HUES48 (cell line): ENCODE measurements at regions not wholly inside any gene's neighbourhood (a gene's known extent, or its start where the extent isn't known, plus 50 kb on each side); places are given as distances from the start of the nearest gene placed in this dataset.

Experiments
- H3K27ac ChIP-seq: one replicate; pipeline ENCODE4 v1.7.0; 2013; ENCODE audit warnings: low read depth, low read length, inconsistent platforms
- H3K27me3 ChIP-seq: 2 replicates; pipeline ENCODE4 v1.6.1; 2013; ENCODE audit warnings: mild to moderate bottlenecking, low read length; ENCODE audit not compliant: control insufficient read depth, insufficient read depth
- H3K36me3 ChIP-seq: 2 replicates; pipeline ENCODE4 v1.6.1; 2013; ENCODE audit warnings: low read length; ENCODE audit not compliant: control insufficient read depth, insufficient read depth
- H3K4me1 ChIP-seq: 2 replicates; pipeline ENCODE4 v1.6.1; 2013; ENCODE audit warnings: mild to moderate bottlenecking, low read length; ENCODE audit not compliant: control insufficient read depth, insufficient read depth
- H3K4me3 ChIP-seq: 2 replicates; pipeline ENCODE4 v1.5.1; 2013; ENCODE audit warnings: mild to moderate bottlenecking, low read depth, low read length
- H3K9ac ChIP-seq: 2 replicates; pipeline ENCODE4 v1.6.1; 2013; ENCODE audit warnings: mild to moderate bottlenecking, low read depth, low read length, moderate library complexity
- H3K9me3 ChIP-seq: 2 replicates; pipeline ENCODE4 v1.6.1; 2013; ENCODE audit warnings: low read length; ENCODE audit not compliant: control insufficient read depth, insufficient read depth

GRCh38 chr10:125264091-125264490 is 103.7 kb upstream of the CTBP2 start:
- no peaks in the 10 kb centered on the region for H3K9me3 ChIP-seq
- H3K27ac ChIP-seq: no peak overlapping the region
- H3K4me1 ChIP-seq: no peaks in the 10 kb centered on the region
- no peak overlapping the region for H3K4me3 ChIP-seq
- H3K36me3 ChIP-seq: no peaks in the 10 kb centered on the region
- H3K9ac ChIP-seq: no peak overlapping the region
- no peaks in the 10 kb centered on the region for H3K27me3 ChIP-seq

GRCh38 chr10:125263551-125263950 is 103.2 kb upstream of the CTBP2 start:
- H3K4me3 ChIP-seq: no peak overlapping the region
- no peaks in the 10 kb centered on the region for H3K36me3 ChIP-seq
- no peaks in the 10 kb centered on the region for H3K9me3 ChIP-seq
- no peaks in the 10 kb centered on the region for H3K27me3 ChIP-seq
- peaks cover under 1% of the 10 kb centered on the region; the same call in 1 of the 2 replicates for H3K4me1 ChIP-seq
- no peak overlapping the region for H3K27ac ChIP-seq
- no peak overlapping the region for H3K9ac ChIP-seq

- no peak overlapping the region for H3K9ac ChIP-seq
- H3K27ac ChIP-seq: no peak overlapping the region
- H3K27me3 ChIP-seq: no peaks in the 10 kb centered on the region
- H3K36me3 ChIP-seq: no peaks in the 10 kb centered on the region
- H3K4me3 ChIP-seq: no peak overlapping the region
- H3K4me1 ChIP-seq: peaks cover 5% of the 10 kb centered on the region
- no peaks in the 10 kb centered on the region for H3K9me3 ChIP-seq
Observed at GRCh38 chr10:125262920-125263319, 102.6 kb upstream of the CTBP2 start.

GRCh38 chr10:125262409-125262808 is 102.0 kb upstream of the CTBP2 start:
- no peaks in the 10 kb centered on the region for H3K36me3 ChIP-seq
- H3K27ac ChIP-seq: no peak overlapping the region
- no peak overlapping the region for H3K9ac ChIP-seq
- no peaks in the 10 kb centered on the region for H3K9me3 ChIP-seq
- H3K4me3 ChIP-seq: no peak overlapping the region
- H3K27me3 ChIP-seq: no peaks in the 10 kb centered on the region
- peaks cover 5% of the 10 kb centered on the region for H3K4me1 ChIP-seq

GRCh38 chr10:125261491-125262186 is 101.3 kb upstream of the CTBP2 start:
- H3K36me3 ChIP-seq: no peaks in the 10 kb centered on the region
- peaks cover 5% of the 10 kb centered on the region for H3K4me1 ChIP-seq

GRCh38 chr10:125260260-125260659 is 99.9 kb upstream of the CTBP2 start:
- Histone ChIP-seq H3K4me3 (no peak overlapping the region), H3K9ac (no peak overlapping the region), H3K9me3 (no peaks in the 10 kb centered on the region), H3K36me3 (no peaks in the 10 kb centered on the region), H3K4me1 (peaks cover 5% of the 10 kb centered on the region), H3K27me3 (no peaks in the 10 kb centered on the region), H3K27ac (no peak overlapping the region)

More at GRCh38 chr10:125261491-125262186, 101.3 kb upstream of the CTBP2 start:
- Histone ChIP-seq H3K4me3 (no peak overlapping the region), H3K9me3 (no peaks in the 10 kb centered on the region), H3K27me3 (no peaks in the 10 kb centered on the region), H3K9ac (no peak overlapping the region), H3K27ac (no peak overlapping the region)

GRCh38 chr10:125259651-125260050 is 99.3 kb upstream of the CTBP2 start:
- H3K36me3 ChIP-seq: no peaks in the 10 kb centered on the region
- no peak overlapping the region for H3K4me3 ChIP-seq
- H3K27ac ChIP-seq: no peak overlapping the region
- H3K4me1 ChIP-seq: peaks cover 5% of the 10 kb centered on the region
- no peak overlapping the region for H3K9ac ChIP-seq
- H3K27me3 ChIP-seq: no peaks in the 10 kb centered on the region
- H3K9me3 ChIP-seq: no peaks in the 10 kb centered on the region

GRCh38 chr10:125258676-125259075 is 98.3 kb upstream of the CTBP2 start:
- H3K4me3 ChIP-seq: no peak overlapping the region
- peaks cover 5% of the 10 kb centered on the region for H3K4me1 ChIP-seq
- no peaks in the 10 kb centered on the region for H3K36me3 ChIP-seq
- no peak overlapping the region for H3K9ac ChIP-seq
- H3K9me3 ChIP-seq: no peaks in the 10 kb centered on the region
- no peaks in the 10 kb centered on the region for H3K27me3 ChIP-seq
- H3K27ac ChIP-seq: no peak overlapping the region

GRCh38 chr10:125257521-125258108 is 97.3 kb upstream of the CTBP2 start:
- peaks cover 5% of the 10 kb centered on the region for H3K4me1 ChIP-seq
- H3K27ac ChIP-seq: no peak overlapping the region
- H3K9ac ChIP-seq: no peak overlapping the region
- no peaks in the 10 kb centered on the region for H3K9me3 ChIP-seq
- no peaks in the 10 kb centered on the region for H3K27me3 ChIP-seq
- no peak overlapping the region for H3K4me3 ChIP-seq
- H3K36me3 ChIP-seq: no peaks in the 10 kb centered on the region

GRCh38 chr10:125256026-125256425 is 95.7 kb upstream of the CTBP2 start:
- no peaks in the 10 kb centered on the region for H3K27me3 ChIP-seq
- H3K36me3 ChIP-seq: no peaks in the 10 kb centered on the region
- no peak overlapping the region for H3K9ac ChIP-seq
- peaks cover 5% of the 10 kb centered on the region for H3K4me1 ChIP-seq
- no peak overlapping the region for H3K4me3 ChIP-seq
- H3K9me3 ChIP-seq: no peaks in the 10 kb centered on the region
- H3K27ac ChIP-seq: no peak overlapping the region

GRCh38 chr10:125252937-125253336 is 92.6 kb upstream of the CTBP2 start:
- Histone ChIP-seq H3K27me3 (no peaks in the 10 kb centered on the region), H3K9ac (no peak overlapping the region), H3K4me3 (no peak overlapping the region), H3K9me3 (no peaks in the 10 kb centered on the region), H3K36me3 (no peaks in the 10 kb centered on the region), H3K4me1 (no peaks in the 10 kb centered on the region), H3K27ac (no peak overlapping the region)
